Islet precursor cell (in vitro differentiated cells): ENCODE measurements at regions not wholly inside any gene's neighbourhood (a gene's known extent, or its start where the extent isn't known, plus 50 kb on each side); places are given as distances from the start of the nearest gene placed in this dataset.

Experiments
- DNase-seq: peaks from one replicate; pipeline ENCODE4 v3.0.0-alpha.2; 2018

DNA sequence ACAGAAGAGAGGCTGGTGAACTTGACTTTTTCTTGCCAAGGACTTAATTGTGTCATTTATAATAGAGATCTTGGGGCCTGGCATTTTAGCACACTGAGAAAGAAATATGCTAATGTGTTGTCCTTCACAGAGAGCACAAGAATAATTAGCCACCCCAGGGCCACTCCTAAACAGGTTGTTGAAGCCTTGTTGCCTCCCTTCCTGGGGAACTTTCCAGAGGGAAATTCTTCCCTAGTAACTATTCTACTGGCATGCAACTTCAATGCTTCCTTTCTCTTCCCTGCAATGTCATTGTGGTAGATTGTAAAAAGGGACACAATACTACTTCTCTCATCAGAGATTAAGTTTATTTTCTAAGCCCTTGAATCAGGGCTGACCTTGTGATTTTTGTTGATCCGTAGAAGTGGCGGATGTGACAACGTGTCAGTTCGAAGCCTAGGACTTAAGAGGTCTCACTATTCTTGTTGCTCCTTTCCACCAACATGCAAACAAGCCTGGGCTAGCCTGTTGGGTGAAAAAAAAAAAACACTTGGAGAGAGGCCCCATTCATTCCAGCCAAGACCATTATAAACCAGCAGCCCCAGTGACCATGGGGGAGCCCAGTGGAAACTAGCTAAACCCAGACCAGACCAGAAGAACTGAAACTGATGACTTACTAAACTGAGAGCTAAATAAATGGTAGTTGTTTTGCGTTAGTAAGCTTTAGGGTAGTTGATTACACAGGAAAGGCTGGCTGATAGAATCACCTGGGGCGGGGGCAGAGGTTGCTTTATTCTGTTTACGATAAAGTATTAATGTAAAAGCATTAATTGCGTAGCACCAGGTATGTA lies 287.2 kb downstream of the SHQ1 start:
- no peak for DNase-seq

DNA sequence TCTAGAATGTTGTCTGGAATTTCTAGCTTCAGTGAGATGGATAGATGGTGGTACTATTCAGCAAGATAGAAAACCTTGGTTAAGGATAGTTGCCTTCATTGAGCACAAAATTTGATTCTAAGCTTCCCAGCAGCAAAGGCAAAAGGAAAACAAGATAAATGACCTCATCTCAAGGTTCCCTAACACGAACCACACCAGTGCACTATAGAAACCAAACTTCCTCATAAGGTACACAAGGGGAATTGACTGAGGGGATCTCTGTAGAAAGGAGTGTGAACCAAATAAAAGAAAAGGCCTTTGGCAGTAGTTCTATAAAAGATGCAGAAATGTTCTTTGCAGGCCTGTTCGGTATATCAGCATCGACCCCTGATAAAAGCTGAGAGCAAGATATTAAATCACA lies 288.9 kb downstream of the SHQ1 start:
- no peak for DNase-seq

DNA sequence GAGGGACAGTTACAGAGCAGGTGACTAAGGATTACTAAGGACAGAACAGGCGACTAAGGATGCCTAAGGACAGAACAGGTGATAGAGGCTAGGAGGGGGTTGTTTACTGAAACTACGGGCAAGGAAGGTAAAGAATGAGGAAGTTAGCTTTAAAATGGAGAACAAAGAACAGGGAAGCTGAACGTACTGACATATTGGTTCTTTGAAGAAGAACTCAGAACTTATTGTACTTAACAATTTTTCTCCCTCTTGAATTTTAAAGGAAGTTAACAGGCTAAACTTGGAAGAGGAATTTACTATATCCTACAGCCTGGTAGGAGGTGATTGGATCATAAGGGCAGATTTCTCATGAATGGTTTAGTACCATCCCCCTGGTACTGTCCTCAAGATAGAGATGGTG lies 290.2 kb downstream of the SHQ1 start:
- DNase-seq = no peak

DNA sequence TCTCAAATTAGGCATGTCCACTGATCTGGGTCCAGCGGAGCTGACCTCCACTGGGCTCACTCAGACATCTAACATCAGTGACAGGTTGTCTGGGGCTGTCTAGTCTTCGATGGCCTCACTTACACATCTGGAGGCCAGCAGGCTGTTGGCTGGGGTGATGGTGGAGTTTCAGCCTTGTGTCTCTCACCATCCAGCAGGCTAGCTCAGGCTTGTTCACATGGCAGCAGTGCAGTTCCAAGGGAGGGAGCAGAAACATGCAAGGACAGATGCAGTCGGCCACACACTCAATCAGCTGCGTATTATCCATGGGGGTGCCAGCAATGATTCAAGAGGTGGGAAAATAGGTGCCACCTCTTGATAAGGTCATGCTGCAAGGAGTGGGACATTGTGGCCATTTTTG lies 292.5 kb downstream of the SHQ1 start:
- no peak for DNase-seq

DNA sequence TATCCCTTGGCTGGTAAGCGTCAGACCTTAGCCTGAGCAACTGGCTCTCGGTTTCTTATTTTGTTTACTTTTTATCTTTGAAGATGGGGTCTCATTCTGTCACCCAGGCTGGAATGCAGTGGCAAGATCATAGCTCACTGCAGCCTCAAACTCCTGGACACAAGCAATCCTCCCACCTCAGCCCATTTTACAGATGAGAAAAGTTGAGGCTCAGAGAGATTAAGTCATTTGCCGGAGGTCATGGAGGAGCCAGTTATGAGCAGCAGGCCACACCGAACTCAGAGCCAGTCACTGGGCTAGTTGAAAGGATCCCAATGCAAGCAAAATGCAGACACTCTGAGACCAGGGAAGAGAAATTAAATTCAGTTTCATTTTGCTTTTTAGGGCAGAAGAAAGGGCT lies 293.6 kb downstream of the SHQ1 start:
- DNase-seq = no peak

DNA sequence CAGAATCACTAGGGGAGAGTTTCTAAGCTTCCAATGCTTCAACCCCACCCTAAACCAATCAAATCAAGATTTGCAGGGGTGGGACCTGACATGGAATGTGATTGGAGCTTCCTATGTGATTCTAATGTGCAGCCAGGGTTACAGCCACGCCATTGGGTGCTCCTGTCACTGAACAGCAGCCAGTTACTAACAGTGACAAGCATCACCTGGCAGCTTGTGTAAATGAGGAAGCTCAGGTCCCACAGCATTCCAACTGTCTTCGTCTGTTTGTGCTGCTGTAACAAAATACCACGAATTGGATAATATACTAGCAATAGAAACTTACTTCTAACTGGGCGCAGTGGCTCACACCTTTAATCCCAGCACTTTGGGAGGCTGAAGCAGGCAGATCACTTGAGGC lies 294.9 kb downstream of the SHQ1 start:
- DNase-seq = no peak

DNA sequence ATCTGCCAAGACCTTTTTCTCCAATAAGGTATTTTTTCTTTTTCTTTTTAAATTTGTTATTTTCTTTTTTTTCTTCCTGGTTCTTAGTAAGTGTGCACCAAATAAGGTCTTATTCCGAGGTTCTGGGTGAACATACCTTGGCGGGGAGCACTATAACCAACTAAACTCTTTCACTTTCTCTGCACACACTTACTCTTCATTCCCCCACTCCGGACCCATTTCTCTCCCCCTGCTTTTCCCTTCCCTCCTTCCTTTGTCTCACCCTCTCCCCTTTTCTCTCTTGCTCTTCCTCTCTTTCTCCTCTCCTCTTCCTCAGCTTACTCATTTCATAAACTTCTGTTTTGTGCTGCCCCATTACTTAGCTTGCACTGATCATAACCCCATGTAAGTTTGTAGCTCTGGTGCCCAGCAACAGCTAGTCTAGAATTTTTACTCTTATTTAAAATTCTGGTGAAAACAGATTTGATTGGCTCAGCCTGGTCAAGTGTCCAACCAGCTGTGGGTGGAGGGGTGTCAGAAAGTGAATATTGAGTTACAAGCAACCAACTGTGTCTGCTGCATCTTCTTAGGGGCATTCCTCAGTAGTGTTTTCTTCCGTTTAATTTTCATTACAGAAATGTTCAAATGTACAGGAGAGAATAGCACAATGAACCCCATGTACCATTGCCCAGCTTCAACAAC lies 297.5 kb downstream of the SHQ1 start:
- no peak for DNase-seq

DNA sequence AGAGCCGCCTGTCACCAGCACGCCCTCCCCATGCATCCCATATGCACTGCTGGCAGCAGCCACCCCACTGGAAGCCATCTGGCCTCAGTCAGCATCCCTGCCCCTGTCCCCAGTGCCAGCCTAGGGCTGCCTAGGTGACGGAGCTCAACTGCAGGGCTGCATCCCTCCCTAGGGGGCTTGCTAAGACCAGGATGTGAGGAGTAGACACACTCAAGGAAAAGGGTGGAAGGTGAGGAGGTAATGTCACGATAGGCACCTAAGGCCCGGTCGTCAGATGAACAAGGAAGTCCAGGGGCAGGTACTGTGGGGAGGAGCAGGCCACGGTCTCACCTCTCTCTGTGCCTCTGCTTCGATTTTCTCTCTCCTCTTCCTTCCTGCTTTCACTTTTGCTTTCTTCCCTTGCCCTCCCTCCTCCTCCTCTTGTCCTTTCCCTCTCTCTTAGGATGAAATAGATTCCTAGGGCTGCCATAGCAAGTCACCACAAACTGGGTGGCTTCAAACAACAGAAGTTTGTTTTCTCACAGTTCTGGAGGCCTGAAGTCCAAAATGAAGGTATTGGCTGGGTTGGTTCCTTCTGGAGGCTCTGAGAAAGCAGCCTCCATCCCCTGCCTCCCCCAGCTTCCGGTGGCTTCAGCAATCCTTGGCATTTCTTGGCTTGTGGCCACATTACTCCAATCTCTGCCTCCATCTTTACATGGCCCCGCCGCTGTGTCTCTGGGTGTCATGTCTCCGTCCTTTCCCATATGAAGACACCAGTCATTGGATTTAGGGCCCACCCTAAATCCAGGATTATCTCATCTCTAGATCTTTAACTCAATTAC lies 298.3 kb downstream of the SHQ1 start:
- DNase-seq = no peak

DNA sequence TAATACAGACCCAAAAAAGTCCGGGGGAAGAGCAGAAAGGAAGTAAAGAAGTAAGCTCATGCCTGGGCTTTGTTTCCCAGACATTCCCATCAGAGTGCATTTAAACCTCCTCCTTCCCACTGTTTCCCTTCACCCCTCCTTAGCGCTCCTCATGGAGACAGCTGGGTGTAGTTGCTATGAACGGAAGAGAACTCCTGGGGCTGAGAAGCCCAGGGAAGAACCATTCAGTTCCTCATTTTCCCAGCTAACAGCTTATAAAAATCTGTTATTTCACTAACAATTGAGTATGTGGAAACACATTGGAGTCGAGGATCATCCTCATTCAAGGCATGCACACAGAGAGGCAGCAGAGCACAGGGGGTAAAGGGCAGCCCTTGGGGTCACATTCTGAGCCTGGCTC lies 299.3 kb downstream of the SHQ1 start:
- no peak for DNase-seq

DNA sequence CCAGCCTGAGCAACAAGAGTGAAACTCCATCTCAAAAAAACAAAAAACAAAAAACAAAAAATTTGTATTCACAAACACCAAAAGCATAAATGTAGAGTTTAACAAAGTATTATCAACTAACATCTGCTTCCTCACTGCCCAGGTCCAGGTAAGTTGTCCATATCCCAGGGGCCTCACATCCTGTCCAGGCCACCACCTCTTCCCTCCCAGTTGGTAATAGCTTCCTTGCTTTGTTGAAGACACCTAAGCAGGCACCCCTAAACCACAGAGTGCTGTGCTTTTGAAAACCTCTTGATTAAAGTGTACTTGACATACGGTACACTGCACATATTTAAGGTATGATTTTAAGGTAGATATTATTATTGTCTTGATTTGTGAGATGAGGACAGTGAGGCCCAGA lies 299.8 kb downstream of the SHQ1 start:
- DNase-seq = no peak

DNA sequence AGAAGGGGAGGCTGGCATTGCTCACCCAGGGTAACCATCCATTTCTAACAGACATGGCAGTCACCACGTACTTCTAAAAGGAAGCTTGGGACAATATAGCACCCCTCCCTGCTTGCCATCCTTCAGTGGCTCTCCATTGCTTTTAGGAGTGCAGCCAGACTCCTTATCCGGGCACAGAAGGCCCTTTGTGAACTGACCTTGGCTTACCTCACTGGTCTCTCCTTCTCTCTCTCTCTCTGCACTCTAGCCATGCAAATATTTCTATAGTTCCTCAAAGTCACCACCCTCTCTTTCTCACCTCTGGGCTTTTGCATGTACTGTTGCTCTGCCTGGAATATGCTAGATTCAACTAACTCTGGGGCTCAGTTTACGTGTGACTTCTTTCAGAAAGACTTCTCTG lies 301.1 kb downstream of the SHQ1 start:
- no peak for DNase-seq

DNA sequence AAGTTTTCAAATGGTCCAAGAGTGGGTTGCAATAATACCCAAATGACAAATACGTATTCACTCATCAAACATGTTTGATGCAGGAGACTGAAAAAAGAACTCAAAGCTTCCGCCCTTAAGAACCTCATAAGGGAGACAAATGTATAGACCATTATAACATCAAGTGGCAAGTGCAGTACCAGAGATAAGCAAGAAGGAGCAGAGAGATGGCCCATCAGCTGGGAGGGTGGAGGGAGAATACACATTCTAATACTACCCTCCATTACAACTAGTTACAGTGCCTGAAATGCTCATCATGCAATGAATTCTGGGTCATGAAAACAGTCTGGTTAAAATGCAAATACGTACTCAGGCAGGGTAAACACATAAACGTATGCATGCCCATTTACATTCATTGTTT lies 304.0 kb downstream of the SHQ1 start:
- DNase-seq = no peak

DNA sequence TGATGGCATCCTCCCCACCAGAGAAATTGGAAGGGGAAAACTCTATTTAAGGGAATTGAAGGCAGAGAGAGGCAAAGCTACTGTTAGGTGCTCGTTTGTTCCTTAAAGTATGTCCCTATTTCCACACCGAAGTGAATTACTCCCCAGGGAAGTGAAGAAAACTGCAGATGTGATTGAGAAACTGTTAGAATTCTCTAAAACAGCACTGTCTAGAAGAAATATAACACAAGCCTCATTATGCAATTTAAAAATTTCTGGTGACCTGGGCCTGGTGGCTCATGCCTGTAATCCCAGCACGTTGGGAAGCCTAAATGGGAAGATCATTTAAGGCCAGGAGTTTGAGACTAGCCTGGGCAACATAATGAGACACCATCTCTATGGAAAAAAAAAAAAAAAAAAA lies 305.0 kb downstream of the SHQ1 start:
- DNase-seq = no peak

DNA sequence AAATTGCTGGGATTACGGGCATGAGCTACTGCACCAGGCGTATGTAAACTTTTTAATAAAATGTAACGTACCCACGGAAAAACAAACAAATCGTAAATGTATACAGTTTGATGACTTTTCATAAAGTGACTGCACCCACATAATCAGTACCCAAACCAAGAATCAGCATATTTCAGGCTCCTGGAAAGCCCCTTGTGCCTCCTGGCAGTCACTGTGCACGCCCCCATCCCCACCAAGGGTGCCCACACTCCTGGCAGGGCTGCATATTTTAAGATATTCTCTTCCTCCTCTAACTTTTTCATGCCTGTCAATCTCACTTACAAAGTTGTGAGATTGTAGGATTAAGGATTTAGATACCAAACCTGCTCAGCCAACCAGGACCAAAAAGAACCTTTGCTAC lies 305.5 kb downstream of the SHQ1 start:
- DNase-seq = no peak

DNA sequence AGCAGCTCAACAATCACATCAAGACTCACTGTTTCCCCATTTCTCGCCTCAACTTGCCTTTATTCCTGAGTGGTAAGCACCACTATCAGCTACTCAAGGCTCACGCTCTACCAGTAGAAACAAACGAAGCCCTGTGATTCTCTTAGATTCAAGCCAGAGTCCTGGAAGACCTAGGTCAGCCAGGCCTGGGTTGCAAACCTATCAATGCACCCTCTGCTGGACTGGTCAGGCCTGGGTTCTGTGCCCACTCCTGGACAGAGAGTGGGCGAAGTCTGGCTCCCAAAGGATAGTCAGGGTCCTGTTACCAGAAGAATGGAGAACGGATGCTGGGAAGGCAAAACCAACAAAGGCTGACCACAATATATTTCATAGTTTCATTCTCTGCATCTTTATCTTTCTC lies 308.4 kb downstream of the SHQ1 start:
- no peak for DNase-seq

DNA sequence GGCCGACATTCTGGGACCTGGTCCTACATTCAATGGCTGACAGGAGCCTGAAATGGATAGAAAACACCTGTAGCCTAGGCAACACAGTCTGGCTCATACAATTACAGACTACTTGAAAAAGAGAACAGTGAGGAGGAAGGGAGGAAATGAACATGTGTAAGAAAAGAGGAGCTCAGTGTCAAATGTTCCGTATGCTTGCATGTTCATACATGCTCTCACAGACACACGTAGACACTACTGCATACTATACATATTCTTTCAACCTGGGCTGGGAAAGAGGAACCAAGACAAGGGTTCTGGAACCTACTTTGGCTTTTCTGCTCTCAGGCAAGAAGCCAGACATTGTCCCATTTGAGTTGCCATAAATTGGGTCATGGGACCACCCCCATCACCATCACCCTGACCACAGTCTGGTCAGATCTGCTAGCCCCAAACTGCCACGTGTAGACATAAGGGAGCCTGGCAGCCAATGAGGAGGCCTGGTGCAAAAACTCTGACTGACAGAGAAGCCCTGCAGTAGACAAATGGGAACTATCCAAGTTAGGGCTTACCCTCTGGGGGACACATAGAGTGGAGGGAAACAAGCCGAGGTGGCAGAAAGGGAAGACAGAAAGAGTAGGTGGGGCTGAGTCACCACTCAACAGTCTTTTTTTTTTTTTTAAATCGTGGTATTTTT lies 310.0 kb downstream of the SHQ1 start:
- no peak for DNase-seq

DNA sequence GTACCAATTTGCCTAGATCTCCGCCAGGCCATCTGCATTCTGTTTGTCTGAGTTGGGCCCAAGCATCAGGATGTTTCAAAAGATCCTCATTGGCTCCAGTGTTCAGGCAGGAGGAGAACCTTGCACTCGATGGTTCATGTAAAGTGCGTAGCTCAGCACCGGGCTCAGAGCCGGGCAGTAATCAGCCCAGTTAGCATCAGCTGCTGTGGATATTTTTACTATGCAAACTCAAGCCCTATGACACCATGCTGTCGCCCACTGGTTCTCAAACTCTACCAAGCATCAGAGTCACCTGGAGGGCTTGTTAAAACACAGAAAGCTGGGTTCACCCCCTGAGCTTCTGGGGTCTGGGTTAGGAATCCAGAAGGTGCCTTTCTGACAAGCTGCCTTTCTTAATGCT lies 310.8 kb downstream of the SHQ1 start:
- DNase-seq = no peak

DNA sequence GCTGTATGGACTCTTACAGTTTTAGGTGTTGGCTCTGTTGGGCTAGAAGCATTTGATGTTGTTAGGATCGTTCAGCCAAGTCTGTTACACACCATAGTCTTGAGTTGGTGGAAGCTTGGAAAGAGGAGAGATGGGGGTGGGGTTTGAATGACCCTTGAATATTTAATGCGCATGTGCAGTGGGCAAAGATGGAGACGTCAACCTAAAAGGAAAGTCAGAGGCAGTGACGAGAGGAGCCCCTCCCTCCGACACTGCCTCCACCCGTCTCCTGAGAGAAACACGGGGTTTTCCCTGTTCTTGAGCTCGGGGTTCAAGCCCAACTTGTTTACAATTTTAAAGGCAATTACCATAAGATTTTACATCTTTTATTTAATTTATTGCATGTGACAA lies 311.4 kb downstream of the SHQ1 start:
- DNase-seq = no peak

DNA sequence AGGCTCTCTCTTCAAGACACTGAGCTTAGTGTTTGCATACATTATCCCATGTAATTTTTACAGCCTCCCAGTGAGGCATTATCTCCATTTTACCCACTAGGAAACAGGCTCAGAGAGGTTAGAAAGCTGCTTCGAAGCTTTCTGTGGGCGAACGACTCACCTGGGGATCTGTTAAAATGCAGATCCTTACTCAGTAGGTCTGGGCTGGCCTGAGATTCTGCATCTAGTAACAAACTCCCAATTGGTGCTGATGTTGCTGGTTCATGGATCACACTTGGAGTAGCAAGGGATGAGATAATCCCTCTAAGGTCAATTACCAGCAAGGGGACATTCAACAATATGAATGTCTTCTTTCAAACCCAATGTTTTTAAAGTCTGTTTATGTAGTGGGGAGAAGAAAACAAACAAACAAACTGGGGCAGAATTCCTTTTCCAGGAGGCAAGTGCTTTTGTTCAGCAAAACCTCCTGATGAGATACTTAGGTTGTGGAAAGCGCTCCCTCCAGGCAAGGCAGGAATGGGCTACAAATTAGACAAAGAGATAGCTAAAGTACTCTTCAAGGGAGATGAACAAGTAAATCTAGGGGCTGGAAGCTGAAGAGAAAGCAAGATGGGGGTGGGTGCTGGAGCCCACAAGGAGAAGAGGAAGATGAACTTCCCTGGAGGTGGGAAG lies 311.9 kb downstream of the SHQ1 start:
- DNase-seq = no peak

DNA sequence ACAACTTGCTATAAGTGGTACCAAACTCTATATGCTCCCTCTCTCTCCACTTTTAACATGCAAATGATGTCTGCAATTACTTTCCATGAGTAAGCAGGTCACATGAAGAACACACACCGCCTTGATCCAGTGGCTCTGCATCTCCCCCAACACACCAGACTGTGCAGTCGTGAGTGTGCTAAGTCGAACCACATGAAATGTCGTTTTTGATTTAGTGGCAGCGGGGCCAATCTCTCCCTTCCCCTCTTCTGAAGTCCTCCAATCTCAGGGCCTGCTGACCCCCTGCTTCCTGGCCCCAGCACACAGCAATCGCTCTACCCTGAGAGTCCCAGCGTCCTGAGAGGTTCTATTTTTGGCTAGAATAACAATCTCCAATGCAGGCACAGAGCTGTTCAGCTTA lies 312.5 kb downstream of the SHQ1 start:
- DNase-seq = no peak

DNA sequence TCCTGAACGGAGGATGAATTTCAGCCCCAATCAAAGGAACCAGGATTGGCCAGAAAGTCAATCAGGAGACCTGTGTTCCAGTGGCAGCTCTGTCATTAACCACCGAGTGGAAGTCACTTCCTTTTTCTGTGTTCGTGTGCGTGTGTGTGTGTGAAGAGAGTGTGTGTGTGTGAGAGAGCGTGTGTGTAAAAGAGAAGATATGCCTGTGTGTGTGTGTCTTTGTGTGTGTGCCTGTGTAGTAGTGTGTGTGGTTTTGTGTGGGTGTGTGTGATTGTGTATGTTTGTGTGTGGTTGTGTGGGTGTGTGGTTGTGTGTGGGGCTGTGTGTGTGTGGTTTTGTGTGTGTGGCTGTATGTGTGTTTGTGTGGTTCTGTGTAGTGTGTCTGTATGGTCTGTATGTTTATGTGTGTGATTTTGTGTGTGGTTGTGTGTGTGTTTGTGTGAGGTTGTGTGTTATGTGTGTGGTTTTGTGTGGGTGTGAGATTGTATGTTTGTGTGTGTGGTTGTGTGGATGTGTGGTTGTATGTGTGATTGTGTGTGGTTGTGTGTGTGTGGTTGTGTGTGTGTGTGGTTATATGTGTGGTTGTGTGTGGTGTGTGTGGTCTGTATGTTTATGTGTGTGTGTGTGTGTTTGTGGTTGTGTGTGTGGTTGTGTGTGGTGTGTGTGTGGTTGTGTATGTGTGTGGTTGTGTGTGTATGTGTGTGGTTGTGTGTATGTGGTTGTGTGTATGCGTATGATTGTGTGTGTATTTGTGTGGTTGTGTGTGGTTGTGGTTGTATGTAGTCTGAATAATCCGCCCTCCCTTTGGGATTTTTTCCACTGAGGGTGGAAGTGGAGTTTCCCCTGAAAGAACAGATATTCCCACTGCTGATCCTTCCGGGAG lies 314.4 kb downstream of the SHQ1 start:
- no peak for DNase-seq

DNA sequence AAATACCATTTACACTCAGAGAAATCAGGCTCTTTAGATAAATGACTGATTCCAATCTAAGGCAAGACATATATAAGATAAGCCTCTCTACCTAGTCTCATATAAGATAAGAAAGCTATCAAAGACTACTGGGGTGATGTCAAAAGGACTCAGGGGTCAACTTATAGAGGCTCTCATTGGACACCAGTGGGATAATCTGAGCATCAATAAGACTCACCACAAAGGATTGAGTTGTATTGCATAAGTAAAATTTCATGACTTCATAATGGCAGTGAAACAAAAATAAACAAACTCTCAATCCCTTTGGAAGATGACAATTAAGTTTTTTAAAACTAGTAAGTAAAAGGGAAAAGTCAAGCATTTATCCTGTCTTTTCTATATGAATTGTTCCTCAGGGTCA lies 317.8 kb downstream of the SHQ1 start:
- DNase-seq = no peak
